ENCODE measurements at regions not wholly inside any gene's neighbourhood (a gene's known extent, or its start where the extent isn't known, plus 50 kb on each side); places are given as distances from the start of the nearest gene placed in this dataset.

DNA sequence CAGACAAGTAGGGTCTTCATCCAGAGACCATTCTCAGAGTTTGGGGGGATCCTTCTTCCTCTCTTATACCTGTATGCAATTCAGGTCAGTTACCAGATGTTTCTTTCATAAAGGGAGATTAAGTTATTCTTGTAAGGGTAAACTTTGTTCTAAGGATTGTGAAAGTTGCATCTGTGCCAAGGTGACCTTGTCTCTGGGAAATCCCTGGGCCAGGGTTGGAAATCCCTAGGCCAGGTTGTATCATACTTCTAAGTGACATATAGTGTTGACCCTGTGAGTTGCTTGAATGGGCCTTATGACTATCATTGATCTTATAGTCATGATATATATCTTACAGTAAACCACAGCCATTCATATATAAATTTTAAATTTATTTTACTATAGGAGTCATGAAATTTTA lies 436.9 kb downstream of the RMST start:
- Mint-ChIP-seq H3K9me3 (peaks cover 6% of the 10 kb centered on the region), H3K27me3 (ENCODE audit: low read depth) (no peaks in the 10 kb centered on the region), H3K27ac (no peak overlapping the region), H3K4me3 (no peak overlapping the region), H3K4me1 (ENCODE audit: low read depth) (no peaks in the 10 kb centered on the region), H3K36me3 (ENCODE audit: low read depth) (no peaks in the 10 kb centered on the region)

DNA sequence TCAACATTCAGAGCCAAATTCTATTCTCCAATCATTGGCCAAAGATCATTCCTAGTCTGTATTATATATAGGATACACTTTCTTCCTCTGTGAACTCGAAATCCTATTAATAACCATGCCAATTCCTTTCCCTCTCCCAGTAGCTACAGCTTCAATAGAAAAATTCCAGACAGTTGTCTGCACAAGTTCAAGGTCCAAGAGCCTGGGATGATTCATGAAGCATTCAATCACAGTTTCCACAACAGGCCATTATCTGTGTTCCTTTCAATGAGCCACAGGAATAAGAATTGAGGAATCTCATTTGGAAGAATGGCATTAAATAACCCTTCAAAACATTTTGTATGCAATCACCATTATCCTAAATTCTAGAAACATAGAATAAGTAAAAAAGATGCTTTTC lies 437.4 kb downstream of the RMST start:
- peaks cover 5% of the 10 kb centered on the region for H3K9me3 Mint-ChIP-seq
- H3K27ac Mint-ChIP-seq = no peak overlapping the region
- H3K4me1 Mint-ChIP-seq (ENCODE audit: low read depth) = no peaks in the 10 kb centered on the region
- H3K27me3 Mint-ChIP-seq (ENCODE audit: low read depth) = no peaks in the 10 kb centered on the region
- H3K4me3 Mint-ChIP-seq = no peak overlapping the region
- H3K36me3 Mint-ChIP-seq (ENCODE audit: low read depth) = no peaks in the 10 kb centered on the region

DNA sequence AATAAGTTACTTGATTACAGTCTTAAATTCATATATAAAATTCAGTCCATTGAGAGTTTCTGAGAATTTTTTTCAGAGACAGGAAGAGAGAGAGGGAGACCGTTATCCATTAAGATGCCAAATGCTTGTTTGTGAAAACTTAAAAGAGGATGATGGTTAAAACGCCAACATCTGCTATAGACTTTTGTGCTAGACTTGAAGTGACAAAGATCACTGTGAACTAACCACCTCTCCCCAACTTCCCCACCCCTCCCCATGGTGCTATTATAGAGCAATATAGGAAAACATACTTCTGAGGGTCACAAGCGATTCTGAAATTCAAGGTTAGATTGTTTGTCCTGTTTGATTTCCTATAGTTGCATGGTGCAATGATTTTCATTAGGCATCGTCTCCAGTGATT lies 440.8 kb downstream of the RMST start:
- Mint-ChIP-seq H3K9me3 (no peaks in the 10 kb centered on the region), H3K4me3 (no peak overlapping the region), H3K4me1 (ENCODE audit: low read depth) (no peaks in the 10 kb centered on the region), H3K36me3 (ENCODE audit: low read depth) (no peaks in the 10 kb centered on the region), H3K27me3 (ENCODE audit: low read depth) (no peaks in the 10 kb centered on the region), H3K27ac (no peak overlapping the region)

DNA sequence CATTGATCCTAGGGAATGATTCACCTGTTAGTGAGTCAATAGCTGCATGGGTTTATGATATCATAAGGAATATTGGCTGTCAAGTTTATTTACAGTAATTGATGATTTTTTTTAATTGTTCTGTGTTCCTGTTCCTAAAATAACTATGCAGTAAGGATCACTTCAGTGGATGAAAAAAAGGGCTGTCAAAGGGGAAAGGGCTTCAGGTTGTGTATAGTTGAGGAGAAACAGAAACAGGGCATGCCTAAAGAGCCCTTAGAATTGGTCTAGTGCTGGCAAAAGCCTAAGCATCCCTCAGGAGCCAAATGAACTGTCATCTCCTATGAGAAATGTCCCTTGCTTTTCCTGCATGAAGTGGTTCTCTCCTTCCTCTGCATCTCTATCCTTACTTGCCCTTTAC lies 444.9 kb downstream of the RMST start:
- H3K4me3 Mint-ChIP-seq = no peak overlapping the region
- no peaks in the 10 kb centered on the region for H3K4me1 Mint-ChIP-seq (ENCODE audit: low read depth)
- H3K36me3 Mint-ChIP-seq (ENCODE audit: low read depth) = no peaks in the 10 kb centered on the region
- no peaks in the 10 kb centered on the region for H3K9me3 Mint-ChIP-seq
- H3K27ac Mint-ChIP-seq = no peak overlapping the region
- no peaks in the 10 kb centered on the region for H3K27me3 Mint-ChIP-seq (ENCODE audit: low read depth)

DNA sequence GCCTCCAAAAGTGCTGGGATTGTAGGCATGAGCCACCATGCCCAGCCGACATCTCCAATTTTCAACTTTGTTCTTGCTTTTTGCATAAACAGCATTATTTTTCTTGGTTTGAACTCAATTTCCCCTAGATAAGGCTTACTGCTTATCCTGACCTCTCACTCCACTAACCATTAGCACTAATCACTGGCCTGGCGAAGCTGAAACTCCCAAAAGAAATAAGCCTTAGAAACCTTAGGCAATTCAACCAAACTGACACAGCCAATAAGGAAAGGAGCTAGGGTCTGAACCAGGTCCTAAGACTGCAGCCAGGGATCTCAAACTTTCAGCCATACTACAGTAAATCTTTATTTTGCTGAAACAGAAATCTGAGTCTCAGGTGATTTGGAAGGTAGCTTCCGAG lies 448.0 kb downstream of the RMST start:
- Mint-ChIP-seq H3K27ac (no peak overlapping the region), H3K36me3 (ENCODE audit: low read depth) (no peaks in the 10 kb centered on the region), H3K27me3 (ENCODE audit: low read depth) (no peaks in the 10 kb centered on the region), H3K9me3 (no peaks in the 10 kb centered on the region), H3K4me3 (no peak overlapping the region), H3K4me1 (ENCODE audit: low read depth) (no peaks in the 10 kb centered on the region)

DNA sequence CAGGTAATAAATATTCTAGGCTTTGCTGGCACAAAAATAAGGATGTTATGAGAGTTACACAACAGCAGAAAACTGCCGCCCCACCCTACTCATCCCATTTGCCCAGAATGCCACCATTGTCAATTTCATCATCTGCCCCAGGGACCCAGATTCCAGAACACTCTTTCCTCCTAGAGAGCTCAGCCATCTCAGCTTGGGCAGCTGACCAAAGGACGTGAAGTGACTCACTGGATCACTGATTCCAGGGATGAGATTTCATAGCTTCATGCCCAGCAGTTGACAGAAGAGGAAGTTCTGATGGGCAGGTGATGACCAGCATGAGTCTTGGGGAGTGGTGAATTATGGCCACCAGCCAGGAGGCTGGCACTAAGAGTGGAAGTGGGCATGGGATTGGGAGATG lies 450.3 kb downstream of the RMST start:
- Mint-ChIP-seq H3K9me3 (no peaks in the 10 kb centered on the region), H3K36me3 (ENCODE audit: low read depth) (no peaks in the 10 kb centered on the region), H3K4me1 (ENCODE audit: low read depth) (no peaks in the 10 kb centered on the region), H3K27me3 (ENCODE audit: low read depth) (no peaks in the 10 kb centered on the region), H3K4me3 (no peak overlapping the region), H3K27ac (no peak overlapping the region)

DNA sequence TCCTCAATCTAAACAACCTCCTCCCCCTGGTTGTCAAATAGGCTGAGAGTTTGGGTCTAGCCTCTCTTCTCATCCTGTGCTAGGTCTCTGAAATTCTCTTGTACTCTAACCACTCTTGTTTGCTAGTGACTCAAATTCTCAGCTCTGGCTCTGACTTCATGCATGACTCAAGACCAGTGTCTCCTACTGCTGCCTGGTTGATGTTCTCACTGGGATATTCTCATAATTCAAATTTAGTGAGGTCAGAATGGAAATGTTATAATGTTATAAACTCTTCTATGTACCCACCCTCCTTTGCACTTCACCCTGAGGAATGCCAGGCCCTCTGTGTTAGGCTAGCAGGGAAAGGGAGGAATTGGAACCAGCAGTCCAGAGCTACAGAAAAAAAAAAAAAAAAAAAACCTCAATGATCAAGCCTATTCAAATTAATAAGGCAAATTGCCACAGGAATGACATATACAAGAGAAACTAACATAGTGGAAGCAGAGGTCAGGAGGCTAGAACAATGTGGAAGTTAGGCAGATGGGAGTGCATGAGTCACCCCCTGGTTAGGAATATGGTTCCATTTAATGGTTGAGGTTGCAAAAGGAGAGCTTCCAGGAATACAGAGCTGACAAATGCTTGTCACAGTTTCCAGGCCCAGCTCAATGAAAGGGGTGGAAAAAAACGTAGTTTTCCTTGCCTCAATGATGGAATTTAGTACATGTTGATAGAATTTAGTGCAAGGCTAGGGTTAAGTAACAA lies 459.5 kb downstream of the RMST start:
- H3K27ac Mint-ChIP-seq = no peak overlapping the region

DNA sequence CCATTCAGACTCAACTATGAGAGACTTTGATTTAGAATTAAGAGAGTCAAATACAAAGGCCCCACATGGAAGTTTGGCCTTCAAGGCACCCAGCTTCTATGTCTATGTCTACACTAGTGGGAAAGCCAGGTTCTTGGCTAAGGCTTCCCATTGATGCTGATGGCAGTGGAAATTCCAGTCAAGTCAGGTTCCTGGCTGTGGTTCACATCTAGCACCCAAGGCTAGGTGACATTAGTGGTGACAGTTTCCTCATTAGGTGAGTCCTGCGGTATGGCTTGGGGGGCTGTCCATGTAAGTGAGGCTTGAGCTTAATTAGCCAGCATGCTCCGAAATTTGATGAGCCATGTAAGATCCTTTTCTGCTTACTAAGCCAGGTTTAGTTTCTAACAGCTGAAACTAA lies 460.9 kb downstream of the RMST start:
- H3K9me3 Mint-ChIP-seq = no peaks in the 10 kb centered on the region
- no peaks in the 10 kb centered on the region for H3K36me3 Mint-ChIP-seq (ENCODE audit: low read depth)
- no peaks in the 10 kb centered on the region for H3K4me1 Mint-ChIP-seq (ENCODE audit: low read depth)
- H3K27me3 Mint-ChIP-seq (ENCODE audit: low read depth) = no peaks in the 10 kb centered on the region
- no peak overlapping the region for H3K4me3 Mint-ChIP-seq
- no peak overlapping the region for H3K27ac Mint-ChIP-seq

More for the DNA sequence above, 459.5 kb downstream of the RMST start:
- H3K4me1 Mint-ChIP-seq (ENCODE audit: low read depth) = no peaks in the 10 kb centered on the region
- H3K27me3 Mint-ChIP-seq (ENCODE audit: low read depth) = no peaks in the 10 kb centered on the region
- H3K9me3 Mint-ChIP-seq = no peaks in the 10 kb centered on the region
- no peak overlapping the region for H3K4me3 Mint-ChIP-seq
- no peaks in the 10 kb centered on the region for H3K36me3 Mint-ChIP-seq (ENCODE audit: low read depth)

DNA sequence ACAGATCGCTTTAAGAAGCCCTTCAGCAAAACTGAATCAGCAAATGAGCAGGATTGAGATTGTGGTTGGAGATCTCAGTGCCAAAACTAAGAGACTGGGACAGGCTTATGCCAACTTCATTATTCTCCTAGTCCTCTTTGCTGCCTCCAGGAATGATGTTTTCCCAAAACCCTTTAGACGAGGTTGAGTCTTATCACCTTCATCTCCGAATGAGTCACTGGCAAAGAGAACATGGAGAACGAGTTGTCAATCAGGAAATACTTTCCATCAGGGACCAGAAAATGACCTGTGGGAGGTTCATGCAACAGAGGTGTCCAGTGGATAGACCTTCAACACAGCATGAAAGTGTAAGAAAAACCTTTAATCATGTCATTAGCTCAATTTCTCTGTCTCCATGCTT lies 461.5 kb downstream of the RMST start:
- no peak overlapping the region for H3K4me3 Mint-ChIP-seq
- H3K36me3 Mint-ChIP-seq (ENCODE audit: low read depth) = no peaks in the 10 kb centered on the region
- H3K4me1 Mint-ChIP-seq (ENCODE audit: low read depth) = no peaks in the 10 kb centered on the region
- no peaks in the 10 kb centered on the region for H3K27me3 Mint-ChIP-seq (ENCODE audit: low read depth)
- H3K9me3 Mint-ChIP-seq = no peaks in the 10 kb centered on the region
- no peak overlapping the region for H3K27ac Mint-ChIP-seq

DNA sequence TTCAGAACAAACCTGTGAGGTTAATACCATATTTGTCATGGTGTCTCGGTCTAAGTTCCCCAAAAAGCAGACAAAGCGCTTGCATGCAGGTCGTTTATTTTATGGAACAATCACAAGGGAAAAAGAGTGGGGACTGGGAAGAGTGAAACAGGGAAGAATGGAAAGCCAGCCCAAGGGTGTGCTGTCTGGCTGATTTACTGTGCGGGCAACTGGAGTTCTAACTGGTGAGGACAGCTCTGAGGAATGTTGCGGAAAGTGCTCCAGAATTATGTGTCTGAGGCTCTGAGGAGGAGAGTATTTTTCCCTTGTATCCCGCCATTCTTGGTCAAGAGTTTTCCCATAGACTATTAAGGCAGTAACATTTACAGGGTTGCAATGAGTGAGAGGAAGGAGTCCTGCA lies 465.4 kb downstream of the RMST start:
- Mint-ChIP-seq H3K4me1 (ENCODE audit: low read depth) (no peaks in the 10 kb centered on the region), H3K27ac (no peak overlapping the region), H3K36me3 (ENCODE audit: low read depth) (no peaks in the 10 kb centered on the region), H3K4me3 (no peak overlapping the region), H3K27me3 (ENCODE audit: low read depth) (no peaks in the 10 kb centered on the region), H3K9me3 (no peaks in the 10 kb centered on the region)

DNA sequence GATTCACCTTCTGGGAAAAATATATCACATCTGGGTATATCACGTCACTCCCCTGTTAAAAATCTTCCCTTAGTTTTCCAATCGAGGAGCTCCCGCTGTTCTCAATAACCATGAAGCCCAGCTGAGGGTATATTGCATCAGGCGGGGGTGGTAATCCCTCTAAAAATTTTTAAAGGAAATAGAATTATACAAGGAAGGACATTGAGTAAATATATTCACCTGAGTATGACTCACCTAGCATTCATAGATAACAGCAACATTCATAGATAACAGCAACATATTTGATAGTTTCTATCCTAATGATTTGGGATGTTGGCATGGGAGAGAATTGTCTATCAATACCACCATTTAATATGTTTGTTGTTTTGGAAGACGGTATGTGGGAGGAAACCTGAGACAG lies 473.6 kb downstream of the RMST start:
- no peaks in the 10 kb centered on the region for H3K27me3 Mint-ChIP-seq (ENCODE audit: low read depth)
- no peaks in the 10 kb centered on the region for H3K36me3 Mint-ChIP-seq (ENCODE audit: low read depth)
- no peak overlapping the region for H3K27ac Mint-ChIP-seq

DNA sequence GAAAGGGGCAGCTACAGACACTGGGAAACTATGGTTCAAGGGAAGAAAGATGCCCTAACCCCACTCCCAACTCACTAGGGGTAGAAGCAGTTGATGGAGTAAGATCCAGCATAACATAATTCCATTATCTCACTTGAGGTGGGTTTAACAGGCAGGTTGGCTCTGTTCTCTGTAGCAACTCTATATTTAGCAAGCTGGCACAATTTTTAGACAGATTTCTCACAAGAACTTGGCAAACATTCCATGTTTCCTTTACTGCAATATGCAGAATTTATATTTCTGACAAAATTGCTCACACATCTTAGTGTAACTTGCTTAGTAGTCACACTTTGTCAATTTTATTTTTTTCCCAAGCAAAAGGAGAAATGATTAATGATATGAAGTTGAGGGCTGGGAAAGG lies 475.4 kb downstream of the RMST start:
- Mint-ChIP-seq H3K4me3 (no peak overlapping the region), H3K4me1 (ENCODE audit: low read depth) (no peaks in the 10 kb centered on the region), H3K27me3 (ENCODE audit: low read depth) (no peaks in the 10 kb centered on the region), H3K27ac (no peak overlapping the region), H3K9me3 (peaks cover 12% of the 10 kb centered on the region), H3K36me3 (ENCODE audit: low read depth) (no peaks in the 10 kb centered on the region)

More for the DNA sequence above, 473.6 kb downstream of the RMST start:
- Mint-ChIP-seq H3K4me3 (no peak overlapping the region), H3K4me1 (ENCODE audit: low read depth) (no peaks in the 10 kb centered on the region), H3K9me3 (peaks cover 9% of the 10 kb centered on the region)

DNA sequence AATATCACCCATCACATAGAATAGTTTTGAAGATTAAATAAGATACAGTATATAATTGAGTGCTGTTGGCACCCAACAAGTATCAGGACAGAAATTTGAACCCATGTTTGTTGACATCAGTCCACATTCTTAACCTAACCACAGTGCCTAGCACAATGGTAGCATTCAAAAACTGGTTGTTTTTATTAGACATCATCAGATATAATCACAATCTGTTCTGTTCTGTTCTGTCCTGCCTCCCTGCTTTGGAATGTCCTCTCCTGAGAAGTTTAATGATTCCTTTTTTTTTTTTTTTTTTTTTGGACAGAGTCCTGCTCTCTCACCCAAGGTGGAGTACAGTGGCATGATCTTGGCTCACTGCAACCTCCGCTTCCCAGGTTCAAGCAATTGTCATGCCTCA lies 476.6 kb downstream of the RMST start:
- no peaks in the 10 kb centered on the region for H3K4me1 Mint-ChIP-seq (ENCODE audit: low read depth)
- H3K27me3 Mint-ChIP-seq (ENCODE audit: low read depth) = no peaks in the 10 kb centered on the region
- no peaks in the 10 kb centered on the region for H3K36me3 Mint-ChIP-seq (ENCODE audit: low read depth)
- no peak overlapping the region for H3K27ac Mint-ChIP-seq
- H3K4me3 Mint-ChIP-seq = no peak overlapping the region
- H3K9me3 Mint-ChIP-seq = peaks cover 12% of the 10 kb centered on the region

DNA sequence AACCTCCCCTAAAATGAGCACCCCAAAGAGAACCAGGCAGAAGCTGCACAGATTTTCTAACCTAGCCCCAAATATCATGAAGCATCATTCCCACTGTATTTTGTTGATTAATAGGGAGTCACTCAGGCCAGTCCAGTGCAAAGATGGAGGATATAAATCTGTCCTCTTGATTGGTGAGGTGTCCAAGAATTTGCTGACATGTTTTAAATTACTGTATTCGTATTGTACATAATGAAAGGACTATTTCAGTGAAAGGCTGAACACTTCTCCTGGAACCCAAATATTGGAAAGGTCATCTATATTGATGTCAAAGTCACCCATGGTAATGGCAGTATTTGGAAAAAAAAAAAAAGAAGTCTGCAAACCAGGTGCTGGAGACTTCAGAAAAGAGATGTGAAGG lies 477.5 kb downstream of the RMST start:
- H3K27ac Mint-ChIP-seq = no peak overlapping the region
- no peaks in the 10 kb centered on the region for H3K4me1 Mint-ChIP-seq (ENCODE audit: low read depth)
- no peaks in the 10 kb centered on the region for H3K27me3 Mint-ChIP-seq (ENCODE audit: low read depth)
- H3K36me3 Mint-ChIP-seq (ENCODE audit: low read depth) = no peaks in the 10 kb centered on the region
- no peak overlapping the region for H3K4me3 Mint-ChIP-seq
- H3K9me3 Mint-ChIP-seq = peaks cover 12% of the 10 kb centered on the region

DNA sequence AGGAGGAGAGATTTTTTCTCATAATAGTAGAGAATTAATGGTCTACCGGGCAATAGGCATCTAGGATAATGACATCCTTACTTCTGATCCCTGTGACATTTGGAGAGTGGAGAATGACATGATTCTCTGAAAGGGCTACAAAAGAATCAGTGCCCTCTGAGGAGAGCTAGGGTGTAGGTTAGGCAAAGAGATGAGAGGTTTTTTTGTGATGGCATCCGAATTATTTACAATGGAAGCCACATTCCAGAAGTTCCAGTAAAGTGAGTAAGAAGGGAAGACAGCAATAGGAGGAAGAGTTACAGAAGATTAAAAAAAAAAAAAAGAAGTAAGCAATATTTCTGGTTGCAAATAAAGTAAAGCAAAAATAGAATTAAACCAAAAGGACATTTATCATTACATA lies 478.0 kb downstream of the RMST start:
- Mint-ChIP-seq H3K4me1 (ENCODE audit: low read depth) (no peaks in the 10 kb centered on the region), H3K27me3 (ENCODE audit: low read depth) (no peaks in the 10 kb centered on the region), H3K9me3 (peaks cover 12% of the 10 kb centered on the region), H3K36me3 (ENCODE audit: low read depth) (no peaks in the 10 kb centered on the region), H3K4me3 (no peak overlapping the region), H3K27ac (no peak overlapping the region)
